GM12878 (cell line): ENCODE measurements at regions not wholly inside any gene's neighbourhood (a gene's known extent, or its start where the extent isn't known, plus 50 kb on each side); places are given as distances from the start of the nearest gene placed in this dataset.

Source experiments
- ATAC-seq: fragments of 200-7000 bp; cut with Tn5 transposase; 3 replicates; pipeline ENCODE4 v1.9.1; 2020; ENCODE audit warnings: mild to moderate bottlenecking, moderate library complexity
- BruUV-seq: library from RNA; stranded (reverse); fragments of 400-500 nt; replicated peaks from 2 replicates; lab custom pipeline; 2021; lab: Mats Ljungman, UMichigan
- CTCF ChIA-PET: fragments of 300-600 bp; sonication (Branson Sonifier 250); formaldehyde crosslinking; extraction: SDS; loops from one replicate; lab custom pipeline; 2021; ENCODE audit warnings: inconsistent platforms; lab: Yijun Ruan, JAX
- POLR2A ChIA-PET: fragments of 350-600 bp; formaldehyde crosslinking; extraction: SDS; loops from one replicate; lab custom pipeline; 2021; ENCODE audit warnings: inconsistent platforms; lab: Charles Lee
- RAD21 ChIA-PET: fragments of 300-600 bp; sonication (Branson Sonifier 250); formaldehyde crosslinking; loops from one replicate; lab custom pipeline; 2023; ENCODE audit warnings: antibody characterized with exemption; ENCODE audit not compliant: unreplicated experiment; lab: Charles Lee
- SMC1A ChIA-PET: fragments of 300-600 bp; sonication (Branson Sonifier 250); formaldehyde crosslinking; loops from one replicate; lab custom pipeline; 2023; ENCODE audit not compliant: unreplicated experiment, uncharacterized antibody; lab: Charles Lee
- DNase-seq: peaks from one replicate; pipeline ENCODE4 v3.0.0-alpha.2; 2011; ENCODE audit warnings: low read depth, low spot score
- FAIRE-seq: peaks from 3 replicates; lab custom pipeline; 2011; peaks lifted over from hg19 to GRCh38; lab: Jason Lieb, UNC
- H2AFZ ChIP-seq: 2 replicates; pipeline ENCODE4 v1.6.0; 2011; ENCODE audit warnings: low read depth, low read length, control low read depth; ENCODE audit not compliant: control insufficient read depth
- H3K27ac ChIP-seq: 2 replicates; pipeline ENCODE4 v1.5.1; 2011; ENCODE audit warnings: control low read depth; ENCODE audit not compliant: control insufficient read depth, insufficient read depth
- H3K27me3 ChIP-seq, 2 experiments: replicated peaks in 1 of 2; 2 replicates each; pipeline versions ENCODE4 v1.6.0 to v1.6.1; 2011; ENCODE audit warnings: low read length in 1 of 2; ENCODE audit not compliant: control insufficient read depth in 2 of 2, insufficient read depth in 2 of 2
- H3K36me3 ChIP-seq, 2 experiments: 2 replicates each; pipeline ENCODE4 v1.5.1; 2011; ENCODE audit warnings: low read length in 1 of 2; ENCODE audit not compliant: control insufficient read depth in 2 of 2, insufficient read depth in 2 of 2
- H3K4me1 ChIP-seq: 2 replicates; pipeline ENCODE4 v1.6.1; 2011; ENCODE audit warnings: mild to moderate bottlenecking, low read length, moderate library complexity, mixed read lengths; ENCODE audit not compliant: control insufficient read depth, insufficient read depth
- H3K4me2 ChIP-seq: 2 replicates; pipeline ENCODE4 v1.6.0; 2011; ENCODE audit warnings: control low read depth; ENCODE audit not compliant: control insufficient read depth, insufficient read depth
- H3K4me3 ChIP-seq: fragments of 200-600 bp; sonication (generic); 2 replicates; pipeline ENCODE4 v1.5.1; 2016
- H3K79me2 ChIP-seq: 2 replicates; pipeline ENCODE4 v1.6.0; 2011; ENCODE audit warnings: low read length; ENCODE audit not compliant: control insufficient read depth, insufficient read depth
- H3K9ac ChIP-seq: 2 replicates; pipeline ENCODE4 v1.8.0; 2011; ENCODE audit warnings: low read length, control low read depth, mixed read lengths; ENCODE audit not compliant: control insufficient read depth, insufficient read depth
- H3K9me3 ChIP-seq: replicated peaks from 3 replicates; pipeline ENCODE4 v1.5.1; 2011; ENCODE audit warnings: mild to moderate bottlenecking, low read length; ENCODE audit not compliant: control insufficient read depth, insufficient read depth
- H4K20me1 ChIP-seq: 2 replicates; pipeline ENCODE4 v1.6.0; 2011; ENCODE audit not compliant: control insufficient read depth, insufficient read depth
- ASH2L ChIP-seq: fragments of 300-600, 200-600 bp; sonication (generic); IDR thresholded peaks from 2 replicates; pipeline ENCODE4 v1.6.1; 2017; ENCODE audit warnings: low read depth, mild to moderate bottlenecking, borderline replicate concordance
- ETV6 ChIP-seq, 2 experiments: fragments of 450-650 bp in 1 of 2; IDR thresholded peaks in 1 of 2; conservative IDR thresholded peaks in 1 of 2; 2 replicates each; pipeline ENCODE4 v1.6.1; 2014; ENCODE audit warnings: antibody characterized with exemption in 1 of 2, borderline replicate concordance in 1 of 2, low read depth in 1 of 2, mild to moderate bottlenecking in 1 of 2, moderate library complexity in 1 of 2
- FOXK2 ChIP-seq: fragments of 450-650 bp; IDR thresholded peaks from 2 replicates; pipeline ENCODE4 v1.6.1; 2017; ENCODE audit warnings: mild to moderate bottlenecking, moderate library complexity
- IKZF1 ChIP-seq: fragments of 450-650 bp; conservative IDR thresholded peaks from 2 replicates; pipeline ENCODE4 v1.6.1; 2017; ENCODE audit warnings: antibody characterized with exemption, mild to moderate bottlenecking
- IKZF2 ChIP-seq, 2 experiments: fragments of 450-650 bp; IDR thresholded peaks; 2 replicates each; pipeline ENCODE4 v1.6.1; 2017; ENCODE audit warnings: mild to moderate bottlenecking in 2 of 2, moderate library complexity in 2 of 2
- IRF5 ChIP-seq: fragments of 450-650 bp; IDR thresholded peaks from 2 replicates; pipeline ENCODE4 v1.6.1; 2017; ENCODE audit warnings: borderline replicate concordance
- MAX ChIP-seq: IDR thresholded peaks from 2 replicates; pipeline ENCODE4 v1.6.1; 2012; ENCODE audit warnings: low read depth, low read length, improper control_type of control experiment
- MYB ChIP-seq: fragments of 150-350 bp; IDR thresholded peaks from 2 replicates; pipeline ENCODE4 v1.6.1; 2014; ENCODE audit warnings: mild to moderate bottlenecking, low read depth, low read length, borderline replicate concordance
- SMAD5 ChIP-seq: IDR thresholded peaks from 2 replicates; pipeline ENCODE4 v1.6.1; 2016; ENCODE audit warnings: antibody characterized with exemption, low read depth
- ZNF217 ChIP-seq: fragments of 450-650 bp; IDR thresholded peaks from 2 replicates; pipeline ENCODE4 v1.6.1; 2017; ENCODE audit warnings: antibody characterized with exemption, mild to moderate bottlenecking
- ZZZ3 ChIP-seq: IDR thresholded peaks from 2 replicates; pipeline ENCODE4 v1.6.1; 2011; ENCODE audit warnings: low read depth; ENCODE audit not compliant: control insufficient read depth, insufficient read length
- WGBS: methylation state at CpG from one replicate; pipeline ENCODE4 v1.1.6; 2016; ENCODE audit warnings: low lambda C conversion rate; ENCODE audit not compliant: insufficient replicate concordance, insufficient coverage; ENCODE audit errors: missing lambda C conversion rate; 5-methylcytosine and 5-hydroxymethylcytosine counted together
- in situ Hi-C: fragments of 300-500 bp; cut with MboI; formaldehyde crosslinking; loops from 9 replicates; pipeline ENCODE4 v1.14.3; 2018; ENCODE audit warnings: mixed read lengths
- intact Hi-C: fragments of 100-400 bp; cut with micrococcal nuclease; formaldehyde crosslinking; loops from one replicate; pipeline ENCODE4 v1.14.2; 2022; ENCODE audit not compliant: unreplicated experiment
- TF ChIP-seq, protein P1 (sequence below): fragments of 450-650 bp; IDR thresholded peaks from 2 replicates; pipeline ENCODE4 v1.6.1; 2017; ENCODE audit warnings: mild to moderate bottlenecking
- TF ChIP-seq, protein P2 (sequence below): fragments of 450-650 bp; conservative IDR thresholded peaks from 2 replicates; pipeline ENCODE4 v1.6.1; 2017; ENCODE audit warnings: mild to moderate bottlenecking, moderate library complexity
- TF ChIP-seq, protein P3 (sequence below): fragments of 450-650 bp; IDR thresholded peaks from 2 replicates; pipeline ENCODE4 v1.6.1; 2018; ENCODE audit warnings: mild to moderate bottlenecking, low read depth, moderate library complexity; ENCODE audit not compliant: partially characterized antibody

GRCh38 chr5:120088836-120089235, 375.3 kb upstream of the PRR16 start:
- H3K79me2 ChIP-seq: no peaks in the 10 kb centered on the region
- FAIRE-seq (no peak), DNase-seq (no peak), ATAC-seq (no peak)
- H3K4me1 ChIP-seq: no peaks in the 10 kb centered on the region
- no peak overlapping the region for H3K9ac ChIP-seq
- H3K4me3 ChIP-seq: no peak overlapping the region
- no TSS peak for BruUV-seq
- intact Hi-C loops: no loop called here
- no peaks in the 10 kb centered on the region for H3K9me3 ChIP-seq
- in situ Hi-C loops: no loop called here
- H4K20me1 ChIP-seq: no peaks in the 10 kb centered on the region
- ChIA-PET POLR2A (no interaction called here), SMC1A (no interaction called here), RAD21 (no interaction called here), CTCF (no interaction called here)
- no peak overlapping the region for H3K27ac ChIP-seq
- 0% methylated on average over 1 of the region's 1 CpG for WGBS
- no peak overlapping the region for H3K4me2 ChIP-seq
- no peaks in the 10 kb centered on the region for H3K27me3 ChIP-seq
- no peaks in the 10 kb centered on the region for H3K36me3 ChIP-seq
- no peak overlapping the region for H2AFZ ChIP-seq
- TF ChIP-seq SMAD5 (no peak), ASH2L (no peak), IKZF2 (IDR thresholded peaks at IDR 0.05) (no peak), FOXK2 (no peak), ZZZ3 (no peak), MYB (no peak), ETV6 (conservative IDR thresholded peaks at IDR 0.05 in 1 of 2, IDR thresholded peaks at IDR 0.05 in 1 of 2; ENCODE audit: borderline replicate concordance in 1 of 2, low read depth in 1 of 2) (no peak), ZNF217 (no peak), IRF5 (no peak), MAX (no peak), IKZF1 (no peak)
- TF ChIP-seq, protein P1, sequence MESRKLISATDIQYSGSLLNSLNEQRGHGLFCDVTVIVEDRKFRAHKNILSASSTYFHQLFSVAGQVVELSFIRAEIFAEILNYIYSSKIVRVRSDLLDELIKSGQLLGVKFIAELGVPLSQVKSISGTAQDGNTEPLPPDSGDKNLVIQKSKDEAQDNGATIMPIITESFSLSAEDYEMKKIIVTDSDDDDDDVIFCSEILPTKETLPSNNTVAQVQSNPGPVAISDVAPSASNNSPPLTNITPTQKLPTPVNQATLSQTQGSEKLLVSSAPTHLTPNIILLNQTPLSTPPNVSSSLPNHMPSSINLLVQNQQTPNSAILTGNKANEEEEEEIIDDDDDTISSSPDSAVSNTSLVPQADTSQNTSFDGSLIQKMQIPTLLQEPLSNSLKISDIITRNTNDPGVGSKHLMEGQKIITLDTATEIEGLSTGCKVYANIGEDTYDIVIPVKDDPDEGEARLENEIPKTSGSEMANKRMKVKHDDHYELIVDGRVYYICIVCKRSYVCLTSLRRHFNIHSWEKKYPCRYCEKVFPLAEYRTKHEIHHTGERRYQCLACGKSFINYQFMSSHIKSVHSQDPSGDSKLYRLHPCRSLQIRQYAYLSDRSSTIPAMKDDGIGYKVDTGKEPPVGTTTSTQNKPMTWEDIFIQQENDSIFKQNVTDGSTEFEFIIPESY: no peak
- TF ChIP-seq, protein P2, sequence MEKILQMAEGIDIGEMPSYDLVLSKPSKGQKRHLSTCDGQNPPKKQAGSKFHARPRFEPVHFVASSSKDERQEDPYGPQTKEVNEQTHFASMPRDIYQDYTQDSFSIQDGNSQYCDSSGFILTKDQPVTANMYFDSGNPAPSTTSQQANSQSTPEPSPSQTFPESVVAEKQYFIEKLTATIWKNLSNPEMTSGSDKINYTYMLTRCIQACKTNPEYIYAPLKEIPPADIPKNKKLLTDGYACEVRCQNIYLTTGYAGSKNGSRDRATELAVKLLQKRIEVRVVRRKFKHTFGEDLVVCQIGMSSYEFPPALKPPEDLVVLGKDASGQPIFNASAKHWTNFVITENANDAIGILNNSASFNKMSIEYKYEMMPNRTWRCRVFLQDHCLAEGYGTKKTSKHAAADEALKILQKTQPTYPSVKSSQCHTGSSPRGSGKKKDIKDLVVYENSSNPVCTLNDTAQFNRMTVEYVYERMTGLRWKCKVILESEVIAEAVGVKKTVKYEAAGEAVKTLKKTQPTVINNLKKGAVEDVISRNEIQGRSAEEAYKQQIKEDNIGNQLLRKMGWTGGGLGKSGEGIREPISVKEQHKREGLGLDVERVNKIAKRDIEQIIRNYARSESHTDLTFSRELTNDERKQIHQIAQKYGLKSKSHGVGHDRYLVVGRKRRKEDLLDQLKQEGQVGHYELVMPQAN: no peak
- TF ChIP-seq, protein P3, sequence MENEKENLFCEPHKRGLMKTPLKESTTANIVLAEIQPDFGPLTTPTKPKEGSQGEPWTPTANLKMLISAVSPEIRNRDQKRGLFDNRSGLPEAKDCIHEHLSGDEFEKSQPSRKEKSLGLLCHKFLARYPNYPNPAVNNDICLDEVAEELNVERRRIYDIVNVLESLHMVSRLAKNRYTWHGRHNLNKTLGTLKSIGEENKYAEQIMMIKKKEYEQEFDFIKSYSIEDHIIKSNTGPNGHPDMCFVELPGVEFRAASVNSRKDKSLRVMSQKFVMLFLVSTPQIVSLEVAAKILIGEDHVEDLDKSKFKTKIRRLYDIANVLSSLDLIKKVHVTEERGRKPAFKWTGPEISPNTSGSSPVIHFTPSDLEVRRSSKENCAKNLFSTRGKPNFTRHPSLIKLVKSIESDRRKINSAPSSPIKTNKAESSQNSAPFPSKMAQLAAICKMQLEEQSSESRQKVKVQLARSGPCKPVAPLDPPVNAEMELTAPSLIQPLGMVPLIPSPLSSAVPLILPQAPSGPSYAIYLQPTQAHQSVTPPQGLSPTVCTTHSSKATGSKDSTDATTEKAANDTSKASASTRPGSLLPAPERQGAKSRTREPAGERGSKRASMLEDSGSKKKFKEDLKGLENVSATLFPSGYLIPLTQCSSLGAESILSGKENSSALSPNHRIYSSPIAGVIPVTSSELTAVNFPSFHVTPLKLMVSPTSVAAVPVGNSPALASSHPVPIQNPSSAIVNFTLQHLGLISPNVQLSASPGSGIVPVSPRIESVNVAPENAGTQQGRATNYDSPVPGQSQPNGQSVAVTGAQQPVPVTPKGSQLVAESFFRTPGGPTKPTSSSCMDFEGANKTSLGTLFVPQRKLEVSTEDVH: no peak
